Caco-2 (cell line): ENCODE measurements at regions not wholly inside any gene's neighbourhood (a gene's known extent, or its start where the extent isn't known, plus 50 kb on each side); places are given as distances from the start of the nearest gene placed in this dataset.
"Not testable (repeated sequence)": the region's sequence is repeated elsewhere in the genome, so short reads cannot be mapped to it uniquely, and the experiment has no call there.

ENCODE experiments used
- BruUV-seq: library from RNA; stranded (reverse); fragments of 400-500 nt; replicated peaks from 2 replicates; lab custom pipeline; 2021; lab: Mats Ljungman, UMichigan
- CTCF ChIA-PET: fragments of 300-600 bp; sonication (Branson Sonifier 250); formaldehyde crosslinking; loops from one replicate; lab custom pipeline; 2022; ENCODE audit warnings: antibody characterized with exemption; lab: Charles Lee
- POLR2A ChIA-PET: fragments of 300-600 bp; sonication (Branson Sonifier 250); formaldehyde crosslinking; loops from one replicate; lab custom pipeline; 2022; ENCODE audit warnings: antibody characterized with exemption; lab: Charles Lee
- DNase-seq, 2 experiments: peaks; one replicate each; pipeline versions ENCODE4 v3.0.0 to v3.0.0-alpha.2; 2020 to 2022
- H3K27me3 ChIP-seq: replicated peaks from 2 replicates; pipeline ENCODE4 v1.6.0; 2011; ENCODE audit warnings: low read length; ENCODE audit not compliant: control insufficient read depth, insufficient read depth
- H3K36me3 ChIP-seq: 2 replicates; pipeline ENCODE4 v1.5.1; 2011; ENCODE audit warnings: low read length; ENCODE audit not compliant: control insufficient read depth, insufficient read depth
- H3K4me1 ChIP-seq: fragments of 250-450 bp; sonication (Bioruptor Pico); 2 replicates; pipeline ENCODE4 v1.5.1; 2020; ENCODE audit warnings: mild to moderate bottlenecking
- H3K4me3 ChIP-seq: 2 replicates; pipeline ENCODE4 v1.5.1; 2011; ENCODE audit warnings: low read depth, mild to moderate bottlenecking, control low read depth, low read length
- H3K9me3 ChIP-seq: fragments of 250-450 bp; sonication (Bioruptor Pico); 2 replicates; pipeline ENCODE4 v1.5.1; 2020; ENCODE audit warnings: mild to moderate bottlenecking, moderate library complexity
- H3K27ac Mint-ChIP-seq: one replicate; pipeline ENCODE4 v1.8.0; 2022; ENCODE audit warnings: mixed read lengths; ENCODE audit not compliant: unreplicated experiment
- H3K27me3 Mint-ChIP-seq: one replicate; pipeline ENCODE4 v1.8.0; 2022; ENCODE audit warnings: mixed read lengths; ENCODE audit not compliant: insufficient read depth, unreplicated experiment
- H3K36me3 Mint-ChIP-seq: one replicate; pipeline ENCODE4 v1.8.0; 2022; ENCODE audit warnings: mild to moderate bottlenecking, mixed read lengths; ENCODE audit not compliant: insufficient read depth, unreplicated experiment
- H3K4me1 Mint-ChIP-seq: one replicate; pipeline ENCODE4 v1.8.0; 2022; ENCODE audit warnings: low read depth, mixed read lengths; ENCODE audit not compliant: unreplicated experiment
- H3K4me3 Mint-ChIP-seq: one replicate; pipeline ENCODE4 v1.8.0; 2022; ENCODE audit warnings: mild to moderate bottlenecking, moderate library complexity, mixed read lengths; ENCODE audit not compliant: unreplicated experiment
- H3K9me3 Mint-ChIP-seq: one replicate; pipeline ENCODE4 v1.8.0; 2022; ENCODE audit warnings: mixed read lengths; ENCODE audit not compliant: unreplicated experiment
- intact Hi-C: fragments of 100-400 bp; cut with micrococcal nuclease; formaldehyde crosslinking; loops from one replicate; pipeline ENCODE4 v1.10.0; 2022; ENCODE audit not compliant: unreplicated experiment
- TF ChIP-seq, protein P1 (sequence below), 2 experiments: fragments of 200-600 bp in 1 of 2; IDR thresholded peaks; 1 replicate in 1 of 2; 2 replicates in 1 of 2; pipeline versions ENCODE4 v1.5.1 to v1.8.0; 2011 to 2022; ENCODE audit warnings: antibody characterized with exemption in 1 of 2, control low read depth in 1 of 2, inconsistent platforms in 1 of 2, low read depth in 1 of 2, low read length in 1 of 2, mild to moderate bottlenecking in 1 of 2, moderate library complexity in 1 of 2; ENCODE audit not compliant: insufficient read depth in 1 of 2, severe bottlenecking in 1 of 2, unreplicated experiment in 1 of 2

GRCh38 chr4:127525608-127526007, 107.1 kb upstream of the INTU start:
- no peak overlapping the region for H3K4me3 Mint-ChIP-seq
- H3K9me3 Mint-ChIP-seq, result no peaks in the 10 kb centered on the region
- TF ChIP-seq, protein P1, sequence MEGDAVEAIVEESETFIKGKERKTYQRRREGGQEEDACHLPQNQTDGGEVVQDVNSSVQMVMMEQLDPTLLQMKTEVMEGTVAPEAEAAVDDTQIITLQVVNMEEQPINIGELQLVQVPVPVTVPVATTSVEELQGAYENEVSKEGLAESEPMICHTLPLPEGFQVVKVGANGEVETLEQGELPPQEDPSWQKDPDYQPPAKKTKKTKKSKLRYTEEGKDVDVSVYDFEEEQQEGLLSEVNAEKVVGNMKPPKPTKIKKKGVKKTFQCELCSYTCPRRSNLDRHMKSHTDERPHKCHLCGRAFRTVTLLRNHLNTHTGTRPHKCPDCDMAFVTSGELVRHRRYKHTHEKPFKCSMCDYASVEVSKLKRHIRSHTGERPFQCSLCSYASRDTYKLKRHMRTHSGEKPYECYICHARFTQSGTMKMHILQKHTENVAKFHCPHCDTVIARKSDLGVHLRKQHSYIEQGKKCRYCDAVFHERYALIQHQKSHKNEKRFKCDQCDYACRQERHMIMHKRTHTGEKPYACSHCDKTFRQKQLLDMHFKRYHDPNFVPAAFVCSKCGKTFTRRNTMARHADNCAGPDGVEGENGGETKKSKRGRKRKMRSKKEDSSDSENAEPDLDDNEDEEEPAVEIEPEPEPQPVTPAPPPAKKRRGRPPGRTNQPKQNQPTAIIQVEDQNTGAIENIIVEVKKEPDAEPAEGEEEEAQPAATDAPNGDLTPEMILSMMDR (IDR thresholded peaks at IDR 0.05; ENCODE audit: insufficient read depth in 1 of 2, low read depth in 1 of 2, low read length in 1 of 2, severe bottlenecking in 1 of 2, unreplicated experiment in 1 of 2), result no peak
- H3K9me3 ChIP-seq, result no peaks in the 10 kb centered on the region
- ChIA-PET POLR2A (no interaction called here), CTCF (no interaction called here)
- intact Hi-C loops, result no loop called here
- H3K27me3 Mint-ChIP-seq, result peaks cover 2% of the 10 kb centered on the region
- H3K4me3 ChIP-seq, result no peak overlapping the region
- H3K27me3 ChIP-seq, result no peaks in the 10 kb centered on the region
- no peaks in the 10 kb centered on the region for H3K36me3 ChIP-seq
- no peaks in the 10 kb centered on the region for H3K4me1 ChIP-seq
- no TSS peak for BruUV-seq
- no peaks in the 10 kb centered on the region for H3K36me3 Mint-ChIP-seq
- H3K4me1 Mint-ChIP-seq, result no peaks in the 10 kb centered on the region
- no peak overlapping the region for H3K27ac Mint-ChIP-seq
- no peak for DNase-seq

DNA sequence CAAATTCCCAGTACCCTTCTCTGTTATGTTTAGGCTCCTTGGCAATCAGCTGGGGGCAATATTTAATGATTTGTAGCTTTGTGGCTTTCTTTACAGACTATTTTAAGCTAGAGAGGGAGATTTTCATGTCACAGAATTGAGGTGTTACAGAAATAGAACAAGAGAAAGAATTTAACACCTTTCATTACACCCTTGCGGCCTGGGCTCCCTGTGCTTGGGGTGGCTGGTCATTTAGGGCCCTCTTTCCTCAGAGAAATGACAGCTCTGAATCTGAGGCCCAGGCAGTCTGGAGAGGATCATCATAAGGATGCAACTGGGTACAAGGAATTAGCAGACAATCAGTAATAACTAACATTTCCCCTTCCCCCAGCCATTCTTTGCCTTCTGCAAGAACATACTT, 104.5 kb upstream of the INTU start:
- no peaks in the 10 kb centered on the region for H3K4me1 Mint-ChIP-seq
- no peak overlapping the region for H3K4me3 ChIP-seq
- no peaks in the 10 kb centered on the region for H3K4me1 ChIP-seq
- no peak for DNase-seq
- H3K4me3 Mint-ChIP-seq, result no peak overlapping the region
- no peak overlapping the region for H3K27ac Mint-ChIP-seq
- ChIA-PET CTCF (no interaction called here), POLR2A (no interaction called here)
- no peaks in the 10 kb centered on the region for H3K36me3 ChIP-seq
- no peaks in the 10 kb centered on the region for H3K9me3 ChIP-seq
- H3K27me3 ChIP-seq, result no peaks in the 10 kb centered on the region
- H3K27me3 Mint-ChIP-seq, result peaks cover 2% of the 10 kb centered on the region
- no peaks in the 10 kb centered on the region for H3K36me3 Mint-ChIP-seq
- TF ChIP-seq, protein P1 (IDR thresholded peaks at IDR 0.05; ENCODE audit: insufficient read depth in 1 of 2, low read depth in 1 of 2, low read length in 1 of 2, severe bottlenecking in 1 of 2, unreplicated experiment in 1 of 2), result no peak
- no TSS peak for BruUV-seq
- intact Hi-C loops, result no loop called here
- H3K9me3 Mint-ChIP-seq, result no peaks in the 10 kb centered on the region

DNA sequence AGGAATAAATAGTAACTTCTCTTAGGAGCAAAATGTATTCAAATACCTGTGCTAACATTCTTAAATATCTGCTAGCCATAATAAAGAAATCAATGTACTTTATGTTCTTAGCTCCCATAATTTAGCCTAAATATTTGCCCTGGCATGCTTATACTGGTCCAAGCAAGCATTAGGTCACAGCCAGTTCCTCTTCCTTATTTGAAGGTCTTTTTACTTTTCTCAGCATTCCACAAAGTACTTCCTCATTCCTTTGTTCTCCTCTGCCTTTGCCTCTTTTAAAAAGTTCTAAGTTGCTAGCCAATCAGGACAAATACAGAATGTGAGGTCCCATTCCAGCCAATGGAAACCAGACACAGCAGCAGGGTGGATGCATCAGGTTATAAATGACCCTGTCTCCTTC, 102.9 kb upstream of the INTU start:
- CTCF ChIA-PET, H3K36me3 Mint-ChIP-seq, H3K27me3 Mint-ChIP-seq, H3K36me3 ChIP-seq, H3K4me1 Mint-ChIP-seq, H3K9me3 Mint-ChIP-seq, H3K4me3 Mint-ChIP-seq, H3K27ac Mint-ChIP-seq, H3K4me1 ChIP-seq, POLR2A ChIA-PET, H3K9me3 ChIP-seq, BruUV-seq, DNase-seq, intact Hi-C loops, H3K4me3 ChIP-seq, H3K27me3 ChIP-seq: not testable (repeated sequence)
